Activated CD4-positive, alpha-beta T cell treated with anti-CD3 and anti-CD28 coated beads, Interleukin-2, amount 50 U/mL, for 1 hour (primary cell): ENCODE measurements at regions not wholly inside any gene's neighbourhood (a gene's known extent, or its start where the extent isn't known, plus 50 kb on each side); places are given as distances from the start of the nearest gene placed in this dataset.

Experiments used
- DNase-seq: peaks from one replicate; pipeline ENCODE4 v3.0.0-alpha.2; 2020

- no peak for DNase-seq
Observed at GRCh38 chrX:108811891-108812290, 75.5 kb upstream of the IRS4 start.

DNA sequence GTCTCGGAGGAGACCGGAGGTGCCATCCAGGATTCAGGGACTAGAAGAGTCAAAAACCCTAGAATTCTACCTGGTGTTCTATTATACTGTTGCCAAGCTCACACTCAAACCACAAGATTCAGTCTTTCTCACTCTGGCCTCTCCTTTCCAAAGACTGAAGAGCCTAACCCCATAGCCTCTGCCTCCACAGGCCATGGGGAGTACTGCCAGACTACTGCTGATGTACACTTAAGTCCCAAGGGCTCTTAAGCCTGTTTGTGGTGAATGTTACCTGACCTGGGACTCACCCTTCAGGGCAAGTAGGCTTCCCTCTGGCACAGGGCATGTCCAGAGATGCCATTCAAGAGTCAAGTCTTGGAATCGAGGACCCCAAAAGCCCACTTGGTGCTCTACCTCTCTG, 58.9 kb upstream of the IRS4 start:
- DNase-seq: no peak
